Kidney epithelial cell (primary cell): ENCODE measurements at regions not wholly inside any gene's neighbourhood (a gene's known extent, or its start where the extent isn't known, plus 50 kb on each side); places are given as distances from the start of the nearest gene placed in this dataset.

ENCODE experiments used
- DNase-seq: peaks from one replicate; pipeline ENCODE4 v3.0.0-alpha.2; 2010; ENCODE audit warnings: low read depth
- H3K27me3 ChIP-seq: 2 replicates; pipeline ENCODE4 v1.6.0; 2011; ENCODE audit warnings: low read length; ENCODE audit not compliant: control insufficient read depth, insufficient read depth
- H3K36me3 ChIP-seq: 2 replicates; pipeline ENCODE4 v1.5.1; 2011; ENCODE audit warnings: low read length; ENCODE audit not compliant: control insufficient read depth, insufficient read depth
- H3K4me3 ChIP-seq: 2 replicates; pipeline ENCODE4 v1.5.1; 2011; ENCODE audit warnings: low read depth, mild to moderate bottlenecking, control low read depth, low read length
- CTCF ChIP-seq: IDR thresholded peaks from 2 replicates; pipeline ENCODE4 v1.5.1; 2011; ENCODE audit warnings: mild to moderate bottlenecking, moderate library complexity, low read length, control low read depth, inconsistent platforms; ENCODE audit not compliant: insufficient read depth, poor library complexity, severe bottlenecking

GRCh38 chr1:195568389-195568788, 1039.9 kb downstream of the KCNT2 start:
- Histone ChIP-seq H3K36me3 (no peaks in the 10 kb centered on the region), H3K27me3 (no peaks in the 10 kb centered on the region), H3K4me3 (no peak overlapping the region)
- DNase-seq, result no peak
- TF ChIP-seq CTCF, result no peak

GRCh38 chr1:195562074-195562473, 1046.2 kb downstream of the KCNT2 start:
- no peaks in the 10 kb centered on the region for H3K27me3 ChIP-seq
- no peak for TF ChIP-seq CTCF

GRCh38 chr1:195550071-195550862, 1058.0 kb downstream of the KCNT2 start:
- no peak for TF ChIP-seq CTCF
- Histone ChIP-seq H3K27me3 (no peaks in the 10 kb centered on the region), H3K36me3 (no peaks in the 10 kb centered on the region), H3K4me3 (no peak overlapping the region)
- no peak for DNase-seq

More at GRCh38 chr1:195562074-195562473, 1046.2 kb downstream of the KCNT2 start:
- DNase-seq, result no peak
- H3K36me3 ChIP-seq, result no peaks in the 10 kb centered on the region
- no peak overlapping the region for H3K4me3 ChIP-seq

- H3K36me3 ChIP-seq, result no peaks in the 10 kb centered on the region
- no peak overlapping the region for H3K4me3 ChIP-seq
- no peak for TF ChIP-seq CTCF
- no peaks in the 10 kb centered on the region for H3K27me3 ChIP-seq
- no peak for DNase-seq
Observed at GRCh38 chr1:195530961-195531360, 1077.3 kb downstream of the KCNT2 start.

- H3K4me3 ChIP-seq, result no peak overlapping the region
- no peaks in the 10 kb centered on the region for H3K36me3 ChIP-seq
- DNase-seq, result no peak
- TF ChIP-seq CTCF, result no peak
- H3K27me3 ChIP-seq, result no peaks in the 10 kb centered on the region
Observed at GRCh38 chr1:195529881-195530280, 1078.4 kb downstream of the KCNT2 start.

- H3K36me3 ChIP-seq, result no peaks in the 10 kb centered on the region
- DNase-seq, result no peak
Observed at GRCh38 chr1:195520757-195521156, 1087.5 kb downstream of the KCNT2 start.

More at GRCh38 chr1:195520757-195521156, 1087.5 kb downstream of the KCNT2 start:
- no peak for TF ChIP-seq CTCF
- H3K4me3 ChIP-seq, result no peak overlapping the region
- H3K27me3 ChIP-seq, result no peaks in the 10 kb centered on the region
